HepG2 (cell line): ENCODE measurements at regions not wholly inside any gene's neighbourhood (a gene's known extent, or its start where the extent isn't known, plus 50 kb on each side); places are given as distances from the start of the nearest gene placed in this dataset.

Experiments used
- ATAC-seq: fragments of 200-7000 bp; cut with Tn5 transposase; 3 replicates; pipeline ENCODE4 v1.9.1; 2020; ENCODE audit warnings: mild to moderate bottlenecking, moderate library complexity
- BruUV-seq: library from RNA; stranded (reverse); fragments of 400-500 nt; replicated peaks from 2 replicates; lab custom pipeline; 2021; lab: Mats Ljungman, UMichigan
- CTCF ChIA-PET: fragments of 300-600 bp; formaldehyde crosslinking; extraction: SDS; loops from one replicate; lab custom pipeline; 2021; ENCODE audit warnings: low total read pairs, inconsistent platforms, low intra/inter-chr PET ratio; lab: Yijun Ruan, JAX
- POLR2A ChIA-PET: fragments of 350-600 bp; sonication (Branson Sonifier 250); formaldehyde crosslinking; loops from one replicate; lab custom pipeline; 2020; ENCODE audit warnings: antibody characterized with exemption, inconsistent platforms; lab: Yijun Ruan, JAX
- DNase-seq: peaks from one replicate; pipeline ENCODE4 v3.0.0-alpha.2; 2015; ENCODE audit warnings: low spot score
- FAIRE-seq: peaks from 3 replicates; lab custom pipeline; 2011; peaks lifted over from hg19 to GRCh38; lab: Jason Lieb, UNC
- H2AFZ ChIP-seq: one replicate; pipeline ENCODE4 v1.6.1; 2011; ENCODE audit warnings: low read length, inconsistent platforms
- H3K27ac ChIP-seq: fragments of 300-600 bp; 3 replicates; pipeline ENCODE4 v1.8.0; 2011; ENCODE audit warnings: mixed run types, mild to moderate bottlenecking, mixed read lengths, low read length, inconsistent platforms; ENCODE audit not compliant: insufficient read depth; ENCODE audit errors: extremely low read length
- H3K27me3 ChIP-seq, 2 experiments: fragments of 200-600 bp in 1 of 2; 2 replicates in 1 of 2; 3 replicates in 1 of 2; pipeline versions ENCODE4 v1.6.0 to v1.8.0; 2011; ENCODE audit warnings: low read length in 2 of 2, mild to moderate bottlenecking in 2 of 2, moderate library complexity in 2 of 2, inconsistent platforms in 1 of 2; ENCODE audit not compliant: insufficient read depth in 2 of 2, control insufficient read depth in 1 of 2
- H3K36me3 ChIP-seq, 2 experiments: fragments of 200-600 bp in 1 of 2; replicated peaks in 1 of 2; 2 replicates in 1 of 2; 3 replicates in 1 of 2; pipeline versions ENCODE4 v1.5.1 to v1.8.0; 2011; ENCODE audit warnings: low read length in 2 of 2, inconsistent platforms in 1 of 2; ENCODE audit not compliant: insufficient read depth in 2 of 2, control insufficient read depth in 1 of 2
- H3K4me1 ChIP-seq: 2 replicates; pipeline ENCODE4 v1.5.1; 2012; ENCODE audit warnings: low read length, inconsistent platforms; ENCODE audit not compliant: insufficient read depth
- H3K4me2 ChIP-seq: 2 replicates; pipeline ENCODE4 v1.6.0; 2011; ENCODE audit warnings: low read depth, low read length, inconsistent platforms
- H3K4me3 ChIP-seq, 3 experiments: fragments of 200-600 bp in 1 of 3; sonication (generic), shearing (Covaris generic) in 1 of 3; replicated peaks in 1 of 3; 2 replicates each; pipeline ENCODE4 v1.5.1; 2011 to 2016; ENCODE audit warnings: low read length in 3 of 3, inconsistent platforms in 2 of 3, low read depth in 2 of 3, mild to moderate bottlenecking in 2 of 3, control low read depth in 1 of 3, mixed read lengths in 1 of 3; ENCODE audit not compliant: insufficient read depth in 1 of 3
- H3K79me2 ChIP-seq: one replicate; pipeline ENCODE4 v1.6.1; 2011; ENCODE audit warnings: low read length, inconsistent platforms; ENCODE audit not compliant: insufficient read depth
- H3K9ac ChIP-seq: 2 replicates; pipeline ENCODE4 v1.6.0; 2011; ENCODE audit warnings: mild to moderate bottlenecking, low read depth, low read length, inconsistent platforms; ENCODE audit not compliant: insufficient read depth
- H3K9me3 ChIP-seq: 2 replicates; pipeline ENCODE4 v1.5.1; 2012; ENCODE audit warnings: mild to moderate bottlenecking, low read length
- H4K20me1 ChIP-seq: 2 replicates; pipeline ENCODE4 v1.6.0; 2011; ENCODE audit warnings: inconsistent platforms, mild to moderate bottlenecking, low read length, moderate library complexity; ENCODE audit not compliant: insufficient read depth
- ARID5B ChIP-seq: IDR thresholded peaks from 2 replicates; pipeline ENCODE4 v1.4.0; 2020; ENCODE audit warnings: mild to moderate bottlenecking, missing genetic modification reagents
- PRDM10 ChIP-seq: sonication (generic); formaldehyde crosslinking; IDR thresholded peaks from 2 replicates; pipeline ENCODE4 v1.4.0; 2020; ENCODE audit warnings: low read depth, missing genetic modification reagents
- WGBS: methylation state at CpG from one replicate; pipeline ENCODE4 v1.1.6; 2017; ENCODE audit warnings: low lambda C conversion rate; 5-methylcytosine and 5-hydroxymethylcytosine counted together
- in situ Hi-C: cut with HindIII; loops from 2 replicates; pipeline ENCODE4 v1.10.0; 2017; ENCODE audit warnings: low pct_unique_long_range_greater_than_20kb; ENCODE audit not compliant: extremely low pct_ligation_motif_present
- intact Hi-C: fragments of 100-400 bp; cut with micrococcal nuclease; formaldehyde crosslinking; loops from one replicate; pipeline ENCODE4 v1.10.0; 2022; ENCODE audit not compliant: unreplicated experiment

DNA sequence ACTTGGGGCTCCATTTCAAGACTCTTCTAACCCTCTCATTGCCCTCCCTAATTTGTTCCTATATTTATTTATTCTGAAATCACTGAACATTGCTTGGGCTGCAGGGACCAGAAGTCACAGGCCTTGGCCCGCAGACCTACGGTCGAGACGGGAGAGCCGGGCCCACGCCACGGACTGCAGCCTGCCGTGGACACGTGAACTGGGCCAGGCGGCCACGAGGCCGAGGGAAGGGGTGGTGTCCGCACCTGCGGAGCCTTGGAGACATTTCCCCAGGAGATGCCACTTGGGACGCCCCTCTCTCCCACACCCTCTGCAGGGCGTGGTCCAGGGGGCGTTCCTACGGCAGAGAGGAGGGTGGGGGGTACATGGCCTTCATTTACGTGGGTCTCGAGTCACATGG is 463.9 kb downstream of the ICE1 start:
- intact Hi-C loops (loop anchor here (5.0 to 10.0 kb wide), 2 partner anchors 548 to 691 kb away; no protein-coding TSS in a partner anchor), in situ Hi-C loops (loop anchor here (25.0 kb wide), 1 partner anchor 676 kb away; no protein-coding TSS in a partner anchor)
- 95% methylated on average over 6 of the region's 20 CpGs for WGBS
- Histone ChIP-seq H3K27me3 (peaks cover 0 to 3% of the 10 kb centered on the region in 2 experiments; a peak in 1 of 5 replicates), H3K27ac (no peak overlapping the region), H4K20me1 (no peaks in the 10 kb centered on the region), H3K4me2 (no peak overlapping the region), H3K4me3 (no peak overlapping the region), H3K9me3 (no peaks in the 10 kb centered on the region), H3K79me2 (no peaks in the 10 kb centered on the region), H3K36me3 (no peaks in the 10 kb centered on the region), H2AFZ (no peak overlapping the region), H3K9ac (no peak overlapping the region), H3K4me1 (no peaks in the 10 kb centered on the region)
- TF ChIP-seq ARID5B (no peak), PRDM10 (CRISPR knock-in tag) (no peak)
- FAIRE-seq = no peak
- BruUV-seq = no TSS peak
- no peak; the same call in 2 of the 3 replicates for ATAC-seq
- no peak for DNase-seq
- ChIA-PET POLR2A (no interaction called here), CTCF (no interaction called here)
